HG03139 (cell line): ENCODE measurements at regions not wholly inside any gene's neighbourhood (a gene's known extent, or its start where the extent isn't known, plus 50 kb on each side); places are given as distances from the start of the nearest gene placed in this dataset.
"Not testable (repeated sequence)": the region's sequence is repeated elsewhere in the genome, so short reads cannot be mapped to it uniquely, and the experiment has no call there.

Experiments used
- ATAC-seq: cut with Tn5 transposase; IDR thresholded peaks from one replicate; pipeline ENCODE4 v1.9.1; 2021; ENCODE audit not compliant: unreplicated experiment

GRCh38 chr5:166291800-166292199 is 1999.6 kb upstream of the WWC1 start:
- not testable (repeated sequence) for ATAC-seq

- no peak for ATAC-seq
These were observed 1997.6 kb upstream of the WWC1 start for GRCh38 chr5:166293892-166294291.

- ATAC-seq: no peak
These were observed 1989.3 kb upstream of the WWC1 start for GRCh38 chr5:166302166-166302565.

- no peak for ATAC-seq
These were observed 1974.0 kb upstream of the WWC1 start for GRCh38 chr5:166317425-166317824.

GRCh38 chr5:166320920-166321480 is 1970.4 kb upstream of the WWC1 start:
- no peak for ATAC-seq

- ATAC-seq: no peak
These were observed 1967.1 kb upstream of the WWC1 start for GRCh38 chr5:166324372-166324771.

GRCh38 chr5:166329149-166329800 is 1962.2 kb upstream of the WWC1 start:
- no peak for ATAC-seq

- ATAC-seq: no peak
These were observed 1961.4 kb upstream of the WWC1 start for GRCh38 chr5:166330036-166330435.

- ATAC-seq: no peak
These were observed 1959.9 kb upstream of the WWC1 start for GRCh38 chr5:166331521-166331920.

GRCh38 chr5:166338801-166339200 is 1952.6 kb upstream of the WWC1 start:
- no peak for ATAC-seq

- no peak for ATAC-seq
These were observed 1951.4 kb upstream of the WWC1 start for GRCh38 chr5:166340039-166340438.

- no peak for ATAC-seq
These were observed 1949.6 kb upstream of the WWC1 start for GRCh38 chr5:166341740-166342337.

GRCh38 chr5:166342402-166342801 is 1949.0 kb upstream of the WWC1 start:
- no peak for ATAC-seq

GRCh38 chr5:166346726-166347374 is 1944.6 kb upstream of the WWC1 start:
- no peak for ATAC-seq

- ATAC-seq: no peak
These were observed 1942.4 kb upstream of the WWC1 start for GRCh38 chr5:166349046-166349445.

GRCh38 chr5:166353580-166353979 is 1937.9 kb upstream of the WWC1 start:
- no peak for ATAC-seq

- no peak for ATAC-seq
These were observed 1937.1 kb upstream of the WWC1 start for GRCh38 chr5:166354332-166354731.

- ATAC-seq: no peak
These were observed 1935.3 kb upstream of the WWC1 start for GRCh38 chr5:166356096-166356495.

- ATAC-seq: no peak
These were observed 1933.2 kb upstream of the WWC1 start for GRCh38 chr5:166358127-166358830.

GRCh38 chr5:166363087-166363760 is 1928.2 kb upstream of the WWC1 start:
- ATAC-seq: no peak

GRCh38 chr5:166365164-166365563 is 1926.3 kb upstream of the WWC1 start:
- no peak for ATAC-seq
